GM12864 (cell line): ENCODE measurements at regions not wholly inside any gene's neighbourhood (a gene's known extent, or its start where the extent isn't known, plus 50 kb on each side); places are given as distances from the start of the nearest gene placed in this dataset.

ENCODE experiments used
- DNase-seq: peaks from one replicate; pipeline ENCODE4 v3.0.0-alpha.2; 2011; ENCODE audit warnings: low read depth
- H3K4me3 ChIP-seq: 2 replicates; pipeline ENCODE4 v1.5.1; 2011; ENCODE audit warnings: mild to moderate bottlenecking, low read depth, low read length, control low read depth
- CTCF ChIP-seq: IDR thresholded peaks from 2 replicates; pipeline ENCODE4 v1.5.1; 2011; ENCODE audit warnings: low read depth, mild to moderate bottlenecking, moderate library complexity, low read length, control low read depth, inconsistent platforms; ENCODE audit errors: missing control alignments

GRCh38 chr2:37786854-37787253, 115.4 kb upstream of the CDC42EP3 start:
- no peak overlapping the region for H3K4me3 ChIP-seq
- no peak for DNase-seq
- TF ChIP-seq CTCF, result no peak

- no peak overlapping the region for H3K4me3 ChIP-seq
- no peak for TF ChIP-seq CTCF
- DNase-seq, result no peak
Observed at GRCh38 chr2:37788602-37789209, 117.3 kb upstream of the CDC42EP3 start.

GRCh38 chr2:37790019-37790418, 118.6 kb upstream of the CDC42EP3 start:
- no peak for DNase-seq
- TF ChIP-seq CTCF, result no peak

GRCh38 chr2:37790462-37790861, 119.0 kb upstream of the CDC42EP3 start:
- no peak for TF ChIP-seq CTCF
- no peak overlapping the region for H3K4me3 ChIP-seq
- no peak for DNase-seq

More at GRCh38 chr2:37790019-37790418, 118.6 kb upstream of the CDC42EP3 start:
- H3K4me3 ChIP-seq, result no peak overlapping the region

- no peak for TF ChIP-seq CTCF
- DNase-seq, result no peak
- H3K4me3 ChIP-seq, result no peak overlapping the region
Observed at GRCh38 chr2:37792366-37792765, 120.9 kb upstream of the CDC42EP3 start.

GRCh38 chr2:37793004-37793403, 121.6 kb upstream of the CDC42EP3 start:
- no peak for TF ChIP-seq CTCF
- no peak overlapping the region for H3K4me3 ChIP-seq

GRCh38 chr2:37794717-37795116, 123.3 kb upstream of the CDC42EP3 start:
- DNase-seq, result no peak
- H3K4me3 ChIP-seq, result no peak overlapping the region
- no peak for TF ChIP-seq CTCF

More at GRCh38 chr2:37793004-37793403, 121.6 kb upstream of the CDC42EP3 start:
- DNase-seq, result no peak
